PFSK-1 (cell line): ENCODE measurements at regions not wholly inside any gene's neighbourhood (a gene's known extent, or its start where the extent isn't known, plus 50 kb on each side); places are given as distances from the start of the nearest gene placed in this dataset.

Experiments
- FOXP2 ChIP-seq: optimal IDR thresholded peaks from 2 replicates; pipeline ENCODE3; 2011; ENCODE audit warnings: borderline replicate concordance, control low read depth, inconsistent platforms; ENCODE audit not compliant: insufficient read depth; ENCODE audit errors: extremely low read length, extremely low read depth
- POLR2AphosphoS5 ChIP-seq: IDR thresholded peaks from 2 replicates; pipeline ENCODE4 v1.6.1; 2012; ENCODE audit warnings: low read depth, mild to moderate bottlenecking, control low read depth, low read length, moderate library complexity
- SIN3A ChIP-seq: IDR thresholded peaks from 2 replicates; pipeline ENCODE4 v1.6.1; 2012; ENCODE audit warnings: mild to moderate bottlenecking, low read length, moderate library complexity, borderline replicate concordance; ENCODE audit not compliant: insufficient read depth
- TAF1 ChIP-seq: IDR thresholded peaks from 2 replicates; pipeline ENCODE4 v1.6.1; 2012; ENCODE audit warnings: low read length, control low read depth, borderline replicate concordance; ENCODE audit not compliant: insufficient read depth
- TF ChIP-seq, protein P1 (sequence below), 2 experiments: IDR thresholded peaks; 2 replicates each; pipeline versions ENCODE4 v1.6.1 to v1.8.0; 2011 to 2012; ENCODE audit warnings: low read depth in 2 of 2, low read length in 2 of 2, control low read depth in 1 of 2, inconsistent platforms in 1 of 2, mild to moderate bottlenecking in 1 of 2, moderate library complexity in 1 of 2; ENCODE audit not compliant: insufficient read depth in 1 of 2

DNA sequence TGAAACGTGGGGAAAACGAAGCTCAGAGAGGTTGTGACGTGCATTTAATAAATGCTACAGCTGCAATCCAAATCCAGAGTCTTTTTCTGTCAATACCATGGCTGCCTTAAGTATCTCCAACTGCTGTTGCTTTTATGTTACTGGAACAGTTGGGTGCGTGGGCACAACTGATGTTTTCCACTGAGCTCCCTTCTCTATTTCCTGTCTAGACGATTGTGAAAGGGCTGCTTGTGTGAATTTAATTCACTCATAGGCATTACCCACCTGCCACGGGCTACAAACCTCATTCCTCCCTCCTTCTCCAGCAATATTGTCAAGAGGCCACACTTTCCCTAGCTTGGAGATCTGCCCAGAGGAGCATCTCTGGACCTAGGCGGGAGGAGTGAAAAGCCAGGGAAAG is 526.0 kb downstream of the MID1IP1 start:
- TF ChIP-seq FOXP2 (no peak), TAF1 (no peak), POLR2AphosphoS5 (no peak), SIN3A (no peak)
- TF ChIP-seq, protein P1, sequence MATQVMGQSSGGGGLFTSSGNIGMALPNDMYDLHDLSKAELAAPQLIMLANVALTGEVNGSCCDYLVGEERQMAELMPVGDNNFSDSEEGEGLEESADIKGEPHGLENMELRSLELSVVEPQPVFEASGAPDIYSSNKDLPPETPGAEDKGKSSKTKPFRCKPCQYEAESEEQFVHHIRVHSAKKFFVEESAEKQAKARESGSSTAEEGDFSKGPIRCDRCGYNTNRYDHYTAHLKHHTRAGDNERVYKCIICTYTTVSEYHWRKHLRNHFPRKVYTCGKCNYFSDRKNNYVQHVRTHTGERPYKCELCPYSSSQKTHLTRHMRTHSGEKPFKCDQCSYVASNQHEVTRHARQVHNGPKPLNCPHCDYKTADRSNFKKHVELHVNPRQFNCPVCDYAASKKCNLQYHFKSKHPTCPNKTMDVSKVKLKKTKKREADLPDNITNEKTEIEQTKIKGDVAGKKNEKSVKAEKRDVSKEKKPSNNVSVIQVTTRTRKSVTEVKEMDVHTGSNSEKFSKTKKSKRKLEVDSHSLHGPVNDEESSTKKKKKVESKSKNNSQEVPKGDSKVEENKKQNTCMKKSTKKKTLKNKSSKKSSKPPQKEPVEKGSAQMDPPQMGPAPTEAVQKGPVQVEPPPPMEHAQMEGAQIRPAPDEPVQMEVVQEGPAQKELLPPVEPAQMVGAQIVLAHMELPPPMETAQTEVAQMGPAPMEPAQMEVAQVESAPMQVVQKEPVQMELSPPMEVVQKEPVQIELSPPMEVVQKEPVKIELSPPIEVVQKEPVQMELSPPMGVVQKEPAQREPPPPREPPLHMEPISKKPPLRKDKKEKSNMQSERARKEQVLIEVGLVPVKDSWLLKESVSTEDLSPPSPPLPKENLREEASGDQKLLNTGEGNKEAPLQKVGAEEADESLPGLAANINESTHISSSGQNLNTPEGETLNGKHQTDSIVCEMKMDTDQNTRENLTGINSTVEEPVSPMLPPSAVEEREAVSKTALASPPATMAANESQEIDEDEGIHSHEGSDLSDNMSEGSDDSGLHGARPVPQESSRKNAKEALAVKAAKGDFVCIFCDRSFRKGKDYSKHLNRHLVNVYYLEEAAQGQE (IDR thresholded peaks at IDR 0.05; ENCODE audit: insufficient read depth in 1 of 2, low read depth in 2 of 2, low read length in 2 of 2) = no peak

DNA sequence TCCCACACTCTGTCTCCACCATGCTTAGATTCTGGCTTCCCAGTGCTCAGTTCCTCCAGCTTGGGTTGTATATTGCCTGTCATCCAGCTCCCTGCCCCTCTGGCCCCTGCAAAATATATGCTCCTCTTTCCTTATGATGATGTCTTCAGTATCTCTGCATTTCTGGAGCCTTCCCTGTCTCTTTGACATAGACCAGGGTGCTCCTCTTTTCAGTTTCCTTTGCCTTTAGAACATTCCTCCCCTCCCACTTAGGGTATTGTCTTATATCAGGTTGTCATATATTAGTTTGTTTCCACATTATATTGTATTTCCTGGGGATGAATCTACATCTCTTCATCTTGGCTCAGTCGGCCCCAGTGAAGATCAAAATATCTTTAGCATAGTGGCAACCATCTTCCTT is 526.4 kb downstream of the MID1IP1 start:
- TF ChIP-seq FOXP2 (no peak), POLR2AphosphoS5 (no peak), TAF1 (no peak), SIN3A (no peak)
- TF ChIP-seq, protein P1 (IDR thresholded peaks at IDR 0.05; ENCODE audit: insufficient read depth in 1 of 2, low read depth in 2 of 2, low read length in 2 of 2) = no peak

- TF ChIP-seq FOXP2 (no peak), POLR2AphosphoS5 (no peak), TAF1 (no peak), SIN3A (no peak)
- TF ChIP-seq, protein P1 (IDR thresholded peaks at IDR 0.05; ENCODE audit: insufficient read depth in 1 of 2, low read depth in 2 of 2, low read length in 2 of 2) = no peak
These were observed 527.4 kb downstream of the MID1IP1 start for GRCh38 chrX:39328661-39329060.

DNA sequence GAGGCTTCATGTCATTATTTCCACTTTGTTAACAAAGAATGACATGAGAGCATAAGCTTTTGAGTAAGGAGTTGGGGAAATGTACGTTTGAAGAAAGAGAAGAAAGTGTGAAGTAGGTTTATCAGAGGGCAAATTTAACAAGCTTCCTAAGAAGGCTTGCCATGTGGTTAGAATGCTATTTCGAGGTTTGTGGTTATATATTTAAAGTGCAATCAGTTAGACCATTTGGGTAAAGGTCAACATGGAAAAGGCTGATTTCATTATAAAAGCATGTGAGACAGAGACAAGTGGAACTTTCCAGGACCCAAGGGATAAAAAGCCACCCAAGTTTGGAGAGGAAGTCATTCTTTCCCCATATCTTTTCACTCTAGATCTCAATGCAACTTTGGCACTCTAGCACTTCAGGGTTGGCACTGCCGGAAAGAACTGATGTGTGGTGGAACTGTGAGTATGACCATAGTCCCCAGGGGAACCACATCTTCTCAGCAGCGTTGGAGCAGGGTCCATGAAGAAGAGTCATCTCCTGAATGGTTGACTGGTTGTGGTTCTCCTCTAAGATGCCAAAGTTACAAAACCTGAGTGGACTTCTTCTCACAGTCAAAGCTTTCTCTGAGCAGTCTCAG is 529.9 kb downstream of the MID1IP1 start:
- TF ChIP-seq SIN3A = no peak
- TF ChIP-seq FOXP2 = no peak
- TF ChIP-seq, protein P1 (IDR thresholded peaks at IDR 0.05; ENCODE audit: insufficient read depth in 1 of 2, low read depth in 2 of 2, low read length in 2 of 2) = no peak
- TF ChIP-seq TAF1 = no peak
- TF ChIP-seq POLR2AphosphoS5 = no peak

DNA sequence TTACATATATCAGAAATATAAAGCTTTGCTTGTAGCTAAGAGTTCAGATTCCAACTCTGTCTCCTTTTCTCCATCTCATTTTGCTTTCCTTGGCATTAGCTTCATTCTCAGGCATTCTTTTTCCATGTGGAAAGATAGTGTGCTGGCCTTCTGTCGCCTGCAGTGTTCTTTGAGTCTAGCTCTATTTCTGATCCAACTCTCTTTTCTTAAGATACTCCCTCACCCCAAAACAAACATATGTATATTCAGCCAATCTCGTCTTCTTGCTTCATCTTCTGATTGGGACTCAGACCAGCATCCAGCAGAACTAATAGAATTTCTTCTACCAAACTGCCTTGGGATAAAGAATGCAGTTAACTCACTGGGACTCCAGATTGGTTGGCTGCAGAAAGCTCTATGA is 532.2 kb downstream of the MID1IP1 start:
- TF ChIP-seq TAF1 (no peak), FOXP2 (no peak)
- TF ChIP-seq, protein P1 (IDR thresholded peaks at IDR 0.05; ENCODE audit: insufficient read depth in 1 of 2, low read depth in 2 of 2, low read length in 2 of 2) = no peak
